OCI-LY3 (cell line): ENCODE measurements at regions not wholly inside any gene's neighbourhood (a gene's known extent, or its start where the extent isn't known, plus 50 kb on each side); places are given as distances from the start of the nearest gene placed in this dataset.

ENCODE experiments used
- H2AFZ ChIP-seq: fragments of 200-600, 300-600 bp; shearing (Covaris generic); 2 replicates; pipeline ENCODE4 v1.6.0; 2014; ENCODE audit warnings: antibody characterized with exemption, low read depth, low read length
- H3K27ac ChIP-seq: fragments of 200-600, 300-600 bp; sonication (generic); 2 replicates; pipeline ENCODE4 v1.5.1; 2014; ENCODE audit warnings: mild to moderate bottlenecking, low read length, moderate library complexity, mixed read lengths
- H3K27me3 ChIP-seq: fragments of 200-600, 300-600 bp; sonication (generic); 2 replicates; pipeline ENCODE4 v1.6.1; 2014; ENCODE audit warnings: low read depth, low read length, mixed read lengths
- H3K36me3 ChIP-seq: fragments of 200-600, 300-600 bp; sonication (generic); replicated peaks from 2 replicates; pipeline ENCODE3; 2014; ENCODE audit warnings: low read depth, low read length, mixed read lengths
- H3K4me1 ChIP-seq: fragments of 300-600, 200-600 bp; sonication (generic); 2 replicates; pipeline ENCODE4 v1.6.1; 2014; ENCODE audit warnings: low read length, mixed read lengths
- H3K4me2 ChIP-seq: fragments of 200-600, 300-600 bp; sonication (generic); 2 replicates; pipeline ENCODE4 v1.6.1; 2014; ENCODE audit warnings: low read length, mixed read lengths
- H3K4me3 ChIP-seq: fragments of 300-600, 200-600 bp; sonication (generic); 2 replicates; pipeline ENCODE4 v1.5.1; 2014; ENCODE audit warnings: antibody characterized with exemption, mild to moderate bottlenecking, low read length, moderate library complexity
- H3K79me2 ChIP-seq: fragments of 300-600, 200-600 bp; shearing (Covaris generic); 2 replicates; pipeline ENCODE4 v1.6.1; 2014; ENCODE audit warnings: mild to moderate bottlenecking, low read length, mixed read lengths
- H3K9ac ChIP-seq: fragments of 300-600, 200-600 bp; shearing (Covaris generic); 2 replicates; pipeline ENCODE4 v1.6.0; 2014; ENCODE audit warnings: mild to moderate bottlenecking, low read length, moderate library complexity
- H3K9me3 ChIP-seq: fragments of 200-600, 300-600 bp; shearing (Covaris generic); 2 replicates; pipeline ENCODE4 v1.6.1; 2014; ENCODE audit warnings: low read length, mixed read lengths; ENCODE audit not compliant: insufficient read depth
- H4K20me1 ChIP-seq: fragments of 200-600, 300-600 bp; sonication (generic); 2 replicates; pipeline ENCODE4 v1.6.1; 2016; ENCODE audit warnings: low read length, mixed read lengths; ENCODE audit not compliant: insufficient read depth
- CTCF ChIP-seq: fragments of 200-600, 300-600 bp; sonication (generic); IDR thresholded peaks from 2 replicates; pipeline ENCODE4 v1.5.1; 2014; ENCODE audit warnings: antibody characterized with exemption, low read length, low read depth
- EZH2phosphoT487 ChIP-seq: fragments of 200-600 bp; shearing (Covaris generic); IDR thresholded peaks from 2 replicates; pipeline ENCODE4 v1.6.1; 2018; ENCODE audit warnings: antibody characterized with exemption, mixed run types, low read depth

GRCh38 chrX:102833136-102833535 is 103.9 kb upstream of the RAB40AL start:
- no peaks in the 10 kb centered on the region for H3K4me1 ChIP-seq
- H3K4me2 ChIP-seq = no peak overlapping the region
- no peaks in the 10 kb centered on the region for H4K20me1 ChIP-seq
- H3K79me2 ChIP-seq = no peaks in the 10 kb centered on the region
- H3K27ac ChIP-seq = no peak overlapping the region
- TF ChIP-seq EZH2phosphoT487 (no peak), CTCF (no peak)
- H3K9me3 ChIP-seq = no peaks in the 10 kb centered on the region
- no peaks in the 10 kb centered on the region for H3K27me3 ChIP-seq
- no peak overlapping the region for H3K4me3 ChIP-seq
- no peaks in the 10 kb centered on the region for H3K36me3 ChIP-seq
- H2AFZ ChIP-seq = no peak overlapping the region
- no peak overlapping the region for H3K9ac ChIP-seq

- H3K9me3 ChIP-seq = no peaks in the 10 kb centered on the region
- H3K27me3 ChIP-seq = no peaks in the 10 kb centered on the region
- H3K4me1 ChIP-seq = no peaks in the 10 kb centered on the region
- no peak overlapping the region for H3K9ac ChIP-seq
- no peak overlapping the region for H2AFZ ChIP-seq
- H3K79me2 ChIP-seq = no peaks in the 10 kb centered on the region
- TF ChIP-seq CTCF (peak; percentile 43), EZH2phosphoT487 (no peak)
- H3K4me3 ChIP-seq = no peak overlapping the region
- no peaks in the 10 kb centered on the region for H4K20me1 ChIP-seq
- no peak overlapping the region for H3K27ac ChIP-seq
- H3K36me3 ChIP-seq = no peaks in the 10 kb centered on the region
- H3K4me2 ChIP-seq = no peak overlapping the region
Measured at GRCh38 chrX:102835504-102836146, 101.4 kb upstream of the RAB40AL start.

GRCh38 chrX:102837847-102838246 is 99.2 kb upstream of the RAB40AL start:
- H3K4me2 ChIP-seq = no peak overlapping the region
- H3K4me1 ChIP-seq = no peaks in the 10 kb centered on the region
- H3K4me3 ChIP-seq = no peak overlapping the region
- no peak overlapping the region for H3K9ac ChIP-seq
- no peaks in the 10 kb centered on the region for H3K27me3 ChIP-seq
- no peaks in the 10 kb centered on the region for H3K79me2 ChIP-seq
- H3K36me3 ChIP-seq = no peaks in the 10 kb centered on the region
- H3K27ac ChIP-seq = no peak overlapping the region
- H2AFZ ChIP-seq = no peak overlapping the region
- TF ChIP-seq CTCF = no peak
- TF ChIP-seq EZH2phosphoT487 = no peak
- no peaks in the 10 kb centered on the region for H3K9me3 ChIP-seq
- no peaks in the 10 kb centered on the region for H4K20me1 ChIP-seq

GRCh38 chrX:102840871-102841705 is 96.0 kb upstream of the RAB40AL start:
- no peaks in the 10 kb centered on the region for H3K27me3 ChIP-seq
- no peak overlapping the region for H3K4me2 ChIP-seq
- H4K20me1 ChIP-seq = no peaks in the 10 kb centered on the region
- no peaks in the 10 kb centered on the region for H3K4me1 ChIP-seq
- H3K36me3 ChIP-seq = no peaks in the 10 kb centered on the region
- H3K9ac ChIP-seq = no peak overlapping the region
- no peak for TF ChIP-seq EZH2phosphoT487
- TF ChIP-seq CTCF = peak; percentile 30; the same call in 1 of the 2 replicates
- H3K27ac ChIP-seq = no peak overlapping the region
- H3K79me2 ChIP-seq = no peaks in the 10 kb centered on the region
- H3K4me3 ChIP-seq = no peak overlapping the region
- no peaks in the 10 kb centered on the region for H3K9me3 ChIP-seq
- no peak overlapping the region for H2AFZ ChIP-seq
